MV-4-11 (cell line): ENCODE measurements at regions not wholly inside any gene's neighbourhood (a gene's known extent, or its start where the extent isn't known, plus 50 kb on each side); places are given as distances from the start of the nearest gene placed in this dataset.
"Not testable (repeated sequence)": the region's sequence is repeated elsewhere in the genome, so short reads cannot be mapped to it uniquely, and the experiment has no call there.

Experiments
- DNase-seq: peaks from one replicate; lab custom pipeline; 2025; lab: John Stamatoyannopoulos, UW

GRCh38 chr1:55298167-55298894 lies 83.2 kb upstream of the USP24 start:
- DNase-seq = no peak

GRCh38 chr1:55296247-55296646 lies 81.1 kb upstream of the USP24 start:
- DNase-seq = not testable (repeated sequence)

GRCh38 chr1:55289614-55290013 lies 74.5 kb upstream of the USP24 start:
- DNase-seq = no peak

DNA sequence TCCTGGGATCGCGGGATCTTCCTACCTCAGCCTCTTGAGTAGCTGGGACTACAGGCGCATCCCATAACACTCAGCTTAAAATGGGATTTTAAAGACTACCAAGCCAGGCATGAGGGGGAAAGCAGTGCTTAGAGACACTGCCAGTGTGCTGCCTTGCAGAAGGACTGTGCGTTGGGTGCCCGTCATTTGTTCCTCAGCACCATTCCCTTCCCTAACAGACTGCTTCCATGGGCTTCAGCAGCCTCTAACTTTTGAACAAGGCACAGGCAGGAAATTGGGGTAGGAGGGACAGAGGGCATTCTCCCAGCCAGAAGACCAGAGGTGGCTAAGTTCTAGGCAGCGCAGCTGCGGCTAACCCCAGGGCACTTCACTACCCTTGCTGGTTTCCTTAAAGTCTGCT lies 73.9 kb upstream of the USP24 start:
- no peak for DNase-seq

DNA sequence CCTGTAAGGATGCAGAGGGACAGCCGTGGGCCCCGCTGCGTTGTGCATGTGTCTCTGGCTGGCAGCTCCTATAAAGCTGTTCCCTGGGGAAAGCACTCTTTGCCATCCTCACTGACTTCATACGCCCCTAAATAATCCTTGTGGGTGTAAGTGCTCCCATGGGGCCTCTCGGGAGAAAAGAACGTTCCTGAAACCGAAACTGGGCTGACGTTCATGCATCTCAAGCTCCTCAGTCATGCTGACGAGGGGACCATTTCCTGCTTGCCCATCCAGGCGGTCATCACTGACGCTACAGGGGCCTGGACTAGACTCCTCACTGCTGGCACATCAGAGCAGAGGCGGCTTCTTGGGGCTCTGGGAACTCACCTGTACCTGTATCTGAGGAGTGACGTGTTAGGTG lies 73.1 kb upstream of the USP24 start:
- no peak for DNase-seq

GRCh38 chr1:55287723-55288122 lies 72.6 kb upstream of the USP24 start:
- no peak for DNase-seq

DNA sequence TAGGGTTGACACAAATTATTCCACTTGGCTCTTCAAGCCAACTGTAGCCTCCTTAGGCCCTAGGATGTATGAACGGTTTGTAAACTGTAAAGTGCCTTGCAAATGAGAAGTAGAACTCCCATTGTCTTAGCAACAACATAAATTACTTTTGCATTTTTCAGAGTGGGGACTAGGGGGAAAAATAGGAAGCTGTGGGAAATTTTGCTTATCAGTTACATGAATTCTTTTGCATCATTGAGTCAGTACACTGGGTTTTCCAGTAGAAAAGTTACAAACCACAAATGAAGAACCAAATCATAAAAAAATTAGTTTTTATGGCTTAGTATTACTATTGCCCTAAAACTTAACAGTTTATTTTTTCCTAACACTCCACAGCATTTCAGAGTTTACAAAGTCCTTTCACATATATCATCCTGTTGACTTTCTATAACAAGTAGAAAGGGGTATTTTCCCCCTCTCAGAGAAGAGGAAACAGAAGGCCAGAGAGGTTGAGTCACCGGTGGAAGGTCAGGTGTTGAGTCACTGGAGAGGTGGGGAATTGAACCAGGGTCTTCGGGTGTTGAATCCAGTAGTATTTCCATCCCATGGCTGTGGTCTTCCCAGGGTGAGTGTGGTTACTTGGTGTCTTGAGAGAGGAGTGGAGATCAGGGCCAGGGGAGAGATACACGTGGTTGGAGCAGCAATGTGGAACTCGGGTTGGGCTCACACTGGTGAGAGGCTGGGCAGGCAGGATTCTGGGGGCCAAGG lies 71.9 kb upstream of the USP24 start:
- DNase-seq = peak; percentile 14

DNA sequence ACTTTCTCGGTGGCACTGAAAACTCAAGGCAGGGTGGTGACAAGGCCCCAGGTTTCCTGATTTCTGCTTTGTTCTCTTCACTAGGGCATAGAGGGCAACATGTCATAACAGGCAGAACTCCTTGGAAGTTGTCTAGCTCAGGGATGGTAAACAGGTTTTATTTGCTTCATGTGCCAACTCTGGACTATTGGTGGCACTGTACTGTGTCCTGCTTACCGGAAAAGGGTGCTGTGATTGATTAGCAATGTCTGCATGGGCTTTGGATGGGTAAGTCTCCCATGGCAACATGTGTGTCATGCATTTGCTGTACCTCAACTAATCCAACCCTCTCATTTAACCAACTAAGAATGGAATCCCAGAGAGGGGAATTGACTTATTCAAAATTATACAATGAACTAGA lies 70.7 kb upstream of the USP24 start:
- DNase-seq = no peak

DNA sequence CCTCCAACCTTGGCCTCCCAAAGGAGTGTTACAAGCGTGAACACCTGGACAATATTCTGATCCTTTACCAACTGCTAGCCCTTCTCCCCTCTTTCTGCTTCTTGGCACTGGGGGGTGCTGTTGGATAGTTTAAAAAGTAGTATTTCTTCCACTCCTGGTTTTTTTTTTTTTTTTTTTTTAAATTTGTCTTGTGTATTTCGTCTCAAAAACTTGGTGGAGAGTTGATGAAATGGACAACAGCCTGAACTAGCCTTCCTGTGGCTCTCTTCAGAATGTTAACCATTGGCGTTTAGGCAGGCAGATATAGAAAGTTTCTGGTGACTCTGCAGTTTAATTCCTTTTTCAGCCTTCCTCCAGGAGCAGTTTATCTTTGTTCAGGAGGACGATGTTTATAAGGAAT lies 69.7 kb upstream of the USP24 start:
- peak; percentile 42 for DNase-seq

DNA sequence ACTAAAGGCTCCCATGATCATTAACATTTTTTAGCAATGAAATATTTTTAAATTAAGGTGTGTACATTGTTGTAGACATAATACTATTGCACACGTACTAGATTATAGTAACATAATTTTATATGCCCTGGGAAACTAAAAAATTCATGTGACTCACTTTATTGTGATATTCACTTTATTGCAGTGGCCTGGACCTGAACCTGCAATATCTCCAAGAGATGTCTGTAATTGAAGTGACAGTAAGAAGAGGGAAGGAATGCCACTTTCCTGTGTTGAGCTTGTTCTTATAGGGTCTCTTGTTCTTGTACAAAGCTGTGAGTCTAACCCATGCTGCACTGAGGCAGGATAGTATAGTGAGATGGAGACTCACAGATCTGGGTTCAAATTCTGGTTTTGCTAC lies 66.9 kb upstream of the USP24 start:
- no peak for DNase-seq

- no peak for DNase-seq
These were observed 65.6 kb upstream of the USP24 start for GRCh38 chr1:55280731-55281130.

- DNase-seq = no peak
These were observed 64.5 kb upstream of the USP24 start for GRCh38 chr1:55279627-55280026.

- no peak for DNase-seq
These were observed 63.2 kb upstream of the USP24 start for GRCh38 chr1:55278378-55278777.

GRCh38 chr1:55277377-55278130 lies 62.4 kb upstream of the USP24 start:
- DNase-seq = peak; percentile 69

DNA sequence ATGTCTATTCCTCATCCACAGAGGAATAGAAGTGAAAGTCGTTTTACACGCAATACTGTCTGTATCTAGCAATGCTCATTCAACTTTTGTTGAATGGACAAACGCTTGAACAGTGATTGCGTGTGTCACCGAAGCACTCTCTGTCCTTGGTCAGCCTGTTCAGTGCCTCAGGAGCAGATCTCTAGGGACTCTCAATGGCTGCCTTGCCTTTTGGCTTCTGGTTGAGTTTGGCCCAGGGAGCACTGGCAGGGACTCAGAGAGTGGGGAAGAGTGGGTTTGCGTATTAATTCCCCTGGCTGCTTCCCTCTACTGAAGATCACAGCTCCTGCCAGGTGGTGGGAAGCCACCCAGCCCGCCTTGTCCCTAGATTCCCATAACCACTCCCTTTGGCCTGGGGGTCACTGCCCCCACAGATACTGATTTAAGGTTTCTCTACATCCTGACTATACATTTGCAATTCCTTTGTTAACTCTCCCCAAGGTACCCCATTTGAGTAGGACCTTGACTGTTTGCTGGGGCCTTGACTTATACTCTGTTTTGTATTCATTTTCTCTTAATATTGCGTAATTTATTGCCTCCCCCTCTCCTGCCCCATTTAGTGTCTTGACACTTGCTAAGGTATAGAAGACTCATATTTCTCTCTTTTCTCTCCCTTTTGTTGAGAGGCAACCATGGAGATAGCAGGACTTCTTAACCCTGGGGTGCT lies 61.7 kb upstream of the USP24 start:
- peak; percentile 22 for DNase-seq

- peak; percentile 18 for DNase-seq
These were observed 60.8 kb upstream of the USP24 start for GRCh38 chr1:55275941-55276341.

DNA sequence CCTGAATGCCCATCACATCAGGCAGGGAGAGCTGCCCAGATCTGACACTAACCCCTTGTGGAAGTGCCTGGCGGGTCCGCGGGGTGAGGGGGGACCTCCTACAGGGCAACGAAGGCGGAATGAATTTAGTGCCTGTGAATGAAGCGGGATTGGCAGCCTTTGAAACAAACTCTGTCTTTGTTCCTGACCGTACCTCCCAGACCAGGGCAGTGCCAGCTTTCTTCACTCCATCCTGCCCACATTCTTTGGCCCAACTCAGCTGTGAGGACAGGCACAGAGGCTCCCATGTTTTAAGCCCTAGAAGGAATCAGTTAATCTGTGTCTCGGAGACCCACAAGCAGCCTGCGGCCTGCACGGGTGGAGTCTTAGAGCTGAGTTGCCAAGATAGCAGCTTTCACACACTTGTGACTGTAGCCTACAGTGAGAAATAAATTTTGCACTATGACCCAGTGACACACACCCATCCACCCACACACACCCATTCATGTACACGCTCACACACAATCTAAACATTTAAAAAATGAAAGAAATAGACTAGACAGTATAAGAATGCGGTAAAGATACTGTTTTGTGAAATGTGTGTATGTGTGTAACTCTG lies 60.1 kb upstream of the USP24 start:
- DNase-seq = no peak

DNA sequence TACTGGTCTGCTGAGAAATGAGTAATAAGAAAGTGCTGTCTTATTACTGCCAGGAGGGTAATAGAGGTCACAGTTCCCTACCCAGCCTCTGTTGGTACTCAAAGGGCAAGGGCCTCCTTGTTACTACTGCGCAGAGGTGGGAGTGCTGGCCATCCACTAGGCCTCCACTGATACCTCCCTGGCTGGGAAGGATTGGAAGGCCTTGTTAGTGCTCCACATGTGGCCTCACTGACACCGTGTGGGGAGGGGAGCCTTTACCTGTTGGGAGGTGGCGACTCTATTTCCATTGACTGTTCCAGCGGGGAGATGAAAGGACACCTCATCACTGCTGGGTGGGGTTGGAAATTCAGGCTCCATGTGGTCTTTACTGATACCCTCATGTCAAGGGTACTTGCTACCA lies 57.8 kb upstream of the USP24 start:
- no peak for DNase-seq
